Smooth muscle cell (in vitro differentiated cells): ENCODE measurements at regions not wholly inside any gene's neighbourhood (a gene's known extent, or its start where the extent isn't known, plus 50 kb on each side); places are given as distances from the start of the nearest gene placed in this dataset.

Experiments used
- DNase-seq: peaks from one replicate; lab custom pipeline; 2025; ENCODE audit not compliant: unreplicated experiment; lab: John Stamatoyannopoulos, UW
- H2AFZ ChIP-seq: fragments of 200-600 bp; sonication (generic); 2 replicates; pipeline ENCODE4 v1.6.0; 2016; ENCODE audit warnings: antibody characterized with exemption, low read depth, mild to moderate bottlenecking
- H3F3A ChIP-seq: fragments of 200-600 bp; sonication (generic); 2 replicates; pipeline ENCODE4 v1.6.0; 2017; ENCODE audit warnings: antibody characterized with exemption, low read depth
- H3K27ac ChIP-seq: fragments of 200-600 bp; sonication (generic); 2 replicates; pipeline ENCODE4 v1.5.1; 2016; ENCODE audit warnings: low read depth, mild to moderate bottlenecking
- H3K27me3 ChIP-seq: fragments of 200-600 bp; sonication (generic); 2 replicates; pipeline ENCODE4 v1.6.1; 2016; ENCODE audit warnings: low read depth, mild to moderate bottlenecking
- H3K36me3 ChIP-seq: fragments of 200-600 bp; sonication (generic); 2 replicates; pipeline ENCODE4 v1.5.1; 2016; ENCODE audit warnings: low read depth
- H3K4me1 ChIP-seq: fragments of 200-600 bp; sonication (generic); 2 replicates; pipeline ENCODE4 v1.5.1; 2016; ENCODE audit warnings: low read depth
- H3K4me2 ChIP-seq: fragments of 200-600 bp; sonication (generic); 2 replicates; pipeline ENCODE4 v1.6.0; 2016; ENCODE audit warnings: mild to moderate bottlenecking
- H3K4me3 ChIP-seq: fragments of 200-600 bp; sonication (generic); 2 replicates; pipeline ENCODE4 v1.5.1; 2016; ENCODE audit warnings: mild to moderate bottlenecking
- H3K79me2 ChIP-seq: fragments of 200-600 bp; sonication (generic); 2 replicates; pipeline ENCODE4 v1.6.0; 2016; ENCODE audit warnings: low read depth, mild to moderate bottlenecking
- H3K9ac ChIP-seq: fragments of 200-600 bp; sonication (generic); 2 replicates; pipeline ENCODE4 v1.6.0; 2016; ENCODE audit warnings: low read depth
- H3K9me3 ChIP-seq: fragments of 200-600 bp; sonication (generic); replicated peaks from 2 replicates; pipeline ENCODE4 v1.5.1; 2016; ENCODE audit warnings: low read depth
- H4K20me1 ChIP-seq: fragments of 200-600 bp; sonication (generic); 2 replicates; pipeline ENCODE4 v1.6.0; 2016; ENCODE audit warnings: low read depth
- WGBS: methylation state at CpG from one replicate; pipeline ENCODE4 v1.1.7; 2016; ENCODE audit warnings: low lambda C conversion rate; 5-methylcytosine and 5-hydroxymethylcytosine counted together
- TF ChIP-seq, protein P1 (sequence below): fragments of 200-600 bp; sonication (generic); IDR thresholded peaks from 2 replicates; pipeline ENCODE4 v1.5.1; 2017; ENCODE audit warnings: borderline replicate concordance, mild to moderate bottlenecking, antibody characterized with exemption; ENCODE audit not compliant: insufficient read depth, poor library complexity, severe bottlenecking

- H3K27me3 ChIP-seq: no peaks in the 10 kb centered on the region
- TF ChIP-seq, protein P1, sequence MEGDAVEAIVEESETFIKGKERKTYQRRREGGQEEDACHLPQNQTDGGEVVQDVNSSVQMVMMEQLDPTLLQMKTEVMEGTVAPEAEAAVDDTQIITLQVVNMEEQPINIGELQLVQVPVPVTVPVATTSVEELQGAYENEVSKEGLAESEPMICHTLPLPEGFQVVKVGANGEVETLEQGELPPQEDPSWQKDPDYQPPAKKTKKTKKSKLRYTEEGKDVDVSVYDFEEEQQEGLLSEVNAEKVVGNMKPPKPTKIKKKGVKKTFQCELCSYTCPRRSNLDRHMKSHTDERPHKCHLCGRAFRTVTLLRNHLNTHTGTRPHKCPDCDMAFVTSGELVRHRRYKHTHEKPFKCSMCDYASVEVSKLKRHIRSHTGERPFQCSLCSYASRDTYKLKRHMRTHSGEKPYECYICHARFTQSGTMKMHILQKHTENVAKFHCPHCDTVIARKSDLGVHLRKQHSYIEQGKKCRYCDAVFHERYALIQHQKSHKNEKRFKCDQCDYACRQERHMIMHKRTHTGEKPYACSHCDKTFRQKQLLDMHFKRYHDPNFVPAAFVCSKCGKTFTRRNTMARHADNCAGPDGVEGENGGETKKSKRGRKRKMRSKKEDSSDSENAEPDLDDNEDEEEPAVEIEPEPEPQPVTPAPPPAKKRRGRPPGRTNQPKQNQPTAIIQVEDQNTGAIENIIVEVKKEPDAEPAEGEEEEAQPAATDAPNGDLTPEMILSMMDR: no peak
These were observed 388.1 kb upstream of the KLHL29 start for GRCh38 chr2:22996911-22997310.

GRCh38 chr2:22998359-22998758 lies 386.6 kb upstream of the KLHL29 start:
- Histone ChIP-seq H2AFZ (no peak overlapping the region), H3K36me3 (no peaks in the 10 kb centered on the region), H3K27me3 (no peaks in the 10 kb centered on the region), H3K4me2 (no peak overlapping the region), H3K9me3 (no peaks in the 10 kb centered on the region), H3K4me3 (no peak overlapping the region), H4K20me1 (no peaks in the 10 kb centered on the region), H3K4me1 (no peaks in the 10 kb centered on the region), H3K27ac (no peak overlapping the region), H3K79me2 (no peaks in the 10 kb centered on the region), H3K9ac (no peak overlapping the region), H3F3A (no peaks in the 10 kb centered on the region)
- TF ChIP-seq, protein P1: no peak
- no peak for DNase-seq
- 85% methylated on average over 3 of the region's 3 CpGs for WGBS

More at GRCh38 chr2:22996911-22997310, 388.1 kb upstream of the KLHL29 start:
- Histone ChIP-seq H3K4me1 (no peaks in the 10 kb centered on the region), H3K27ac (no peak overlapping the region), H3K4me2 (no peak overlapping the region), H2AFZ (no peak overlapping the region), H4K20me1 (no peaks in the 10 kb centered on the region), H3K9me3 (no peaks in the 10 kb centered on the region), H3K79me2 (no peaks in the 10 kb centered on the region), H3F3A (no peaks in the 10 kb centered on the region), H3K9ac (no peak overlapping the region), H3K36me3 (no peaks in the 10 kb centered on the region), H3K4me3 (no peak overlapping the region)
- no peak for DNase-seq
- 98% methylated on average over 2 of the region's 2 CpGs for WGBS

DNA sequence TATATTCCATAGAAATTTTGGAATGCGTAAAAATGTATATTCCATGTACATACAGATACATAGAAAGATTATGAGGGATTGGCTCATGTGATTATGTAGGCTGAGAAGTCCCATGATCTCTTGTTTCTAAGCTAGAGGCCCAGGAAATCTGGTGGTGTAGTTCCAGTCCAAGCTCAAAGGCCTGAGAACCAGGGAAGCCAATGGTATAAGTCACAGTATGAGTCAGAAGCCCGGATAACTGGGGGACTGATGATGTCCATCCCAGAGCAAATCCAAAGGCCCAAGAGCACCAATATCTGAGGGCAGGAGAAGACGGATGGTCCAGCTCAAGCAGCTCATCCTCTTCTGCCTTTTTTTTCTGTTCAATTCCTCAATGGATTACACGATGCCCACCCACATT lies 385.0 kb upstream of the KLHL29 start:
- 61% methylated on average over 4 of the region's 4 CpGs for WGBS
- TF ChIP-seq, protein P1: no peak
- no peaks in the 10 kb centered on the region for H3K79me2 ChIP-seq
- H3K27me3 ChIP-seq: no peaks in the 10 kb centered on the region
- H3K27ac ChIP-seq: no peak overlapping the region
- H3K9ac ChIP-seq: no peak overlapping the region
- H3K4me3 ChIP-seq: no peak overlapping the region
- no peak for DNase-seq
- no peak overlapping the region for H2AFZ ChIP-seq
- H3K4me1 ChIP-seq: no peaks in the 10 kb centered on the region
- no peaks in the 10 kb centered on the region for H4K20me1 ChIP-seq
- H3K9me3 ChIP-seq: no peaks in the 10 kb centered on the region
- H3F3A ChIP-seq: no peaks in the 10 kb centered on the region
- no peak overlapping the region for H3K4me2 ChIP-seq
- H3K36me3 ChIP-seq: no peaks in the 10 kb centered on the region

DNA sequence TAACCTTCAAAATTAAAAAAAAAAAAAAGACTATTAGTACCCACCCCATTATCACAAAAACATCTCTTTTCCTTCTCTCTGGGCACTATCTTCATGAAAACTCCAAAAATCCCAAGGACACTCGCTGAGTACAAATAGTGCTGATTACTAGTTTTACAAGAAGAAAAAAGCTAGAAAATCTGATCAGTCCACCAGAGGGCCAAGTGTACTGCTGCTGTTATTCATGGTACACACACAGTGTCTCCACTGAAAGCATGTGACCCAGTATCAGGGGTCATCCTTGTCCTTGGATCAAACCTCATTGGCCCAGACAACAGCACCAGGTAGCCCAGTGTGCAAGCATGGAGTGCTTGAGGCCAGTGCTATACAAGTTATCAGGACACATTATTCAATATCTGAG lies 382.7 kb upstream of the KLHL29 start:
- TF ChIP-seq, protein P1: no peak
- 88% methylated on average over 1 of the region's 1 CpG for WGBS

More for the DNA sequence above, 382.7 kb upstream of the KLHL29 start:
- no peak for DNase-seq
- Histone ChIP-seq H2AFZ (no peak overlapping the region), H3K9ac (no peak overlapping the region), H3K79me2 (no peaks in the 10 kb centered on the region), H3K9me3 (no peaks in the 10 kb centered on the region), H3F3A (no peaks in the 10 kb centered on the region), H3K4me1 (no peaks in the 10 kb centered on the region), H3K4me2 (no peak overlapping the region), H3K36me3 (no peaks in the 10 kb centered on the region), H3K4me3 (no peak overlapping the region), H4K20me1 (no peaks in the 10 kb centered on the region), H3K27me3 (no peaks in the 10 kb centered on the region), H3K27ac (no peak overlapping the region)
